ENCODE measurements at regions not wholly inside any gene's neighbourhood (a gene's known extent, or its start where the extent isn't known, plus 50 kb on each side); places are given as distances from the start of the nearest gene placed in this dataset.

DNA sequence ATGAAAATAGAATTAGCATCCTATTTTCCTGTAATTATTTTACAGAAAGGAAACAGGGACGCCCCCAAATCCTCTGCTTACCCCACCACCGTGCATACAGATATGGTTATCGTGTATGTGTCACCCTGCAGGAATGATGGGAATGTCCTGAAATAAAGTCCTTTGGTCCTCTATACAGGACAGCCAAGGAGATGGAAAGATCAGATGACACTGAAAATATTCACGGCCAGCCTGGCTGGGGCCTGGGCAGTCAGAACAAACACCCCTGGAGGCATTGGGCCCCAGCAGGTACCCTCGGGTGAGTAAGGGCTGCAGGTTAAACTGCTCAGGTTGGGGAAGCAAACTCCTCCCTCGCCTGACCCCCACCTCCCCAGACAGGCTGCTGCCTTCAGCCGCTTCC, 368.0 kb downstream of the FOXL1 start:
- Histone ChIP-seq H3K9ac (ENCODE audit: low read length in 5 of 5) (no peak overlapping the region), H3K4me1 (ENCODE audit: control insufficient read depth in 5 of 5, insufficient read depth in 5 of 5, low read length in 5 of 5) (no peaks in the 10 kb centered on the region), H3K27me3 (ENCODE audit: control insufficient read depth in 5 of 5, insufficient read depth in 4 of 5, low read length in 5 of 5) (peaks cover 6 to 8% (median 7%) of the 10 kb centered on the region in 5 donors), H3K27ac (ENCODE audit: low read depth, low read length) (no peak overlapping the region), H3K36me3 (ENCODE audit: control insufficient read depth in 5 of 5, insufficient read depth in 5 of 5, low read length in 5 of 5) (no peaks in the 10 kb centered on the region), H3K4me3 (ENCODE audit: low read depth in 1 of 5, low read length in 5 of 5) (no peak overlapping the region), H3K9me3 (ENCODE audit: control insufficient read depth in 5 of 5, low read length in 5 of 5) (peaks cover 0 to 7% (median 0%) of the 10 kb centered on the region in 5 donors)

DNA sequence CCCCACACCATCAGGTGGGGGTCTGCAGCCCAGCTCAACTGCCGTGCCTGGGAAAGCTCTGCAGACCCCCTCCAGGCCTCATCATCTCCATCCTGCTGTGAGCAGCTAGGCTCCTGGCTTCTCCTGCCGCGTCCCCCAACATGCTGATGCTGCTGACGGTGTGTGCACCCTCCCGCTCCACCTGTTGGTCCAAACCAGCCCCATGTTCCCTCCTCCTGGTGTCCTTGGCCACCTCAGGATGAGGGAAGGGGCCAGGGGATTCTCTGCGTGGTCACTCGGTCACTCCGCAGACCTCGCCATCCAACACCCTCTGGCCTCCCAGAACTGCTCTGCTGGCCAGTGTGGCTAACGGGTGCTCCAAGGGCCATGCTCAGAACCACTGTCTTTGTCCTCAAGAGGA, 368.6 kb downstream of the FOXL1 start:
- Histone ChIP-seq H3K4me3 (ENCODE audit: low read depth in 1 of 5, low read length in 5 of 5) (no peak overlapping the region), H3K27me3 (ENCODE audit: control insufficient read depth in 5 of 5, insufficient read depth in 4 of 5, low read length in 5 of 5) (peaks cover 4 to 8% (median 7%) of the 10 kb centered on the region in 5 donors), H3K36me3 (ENCODE audit: control insufficient read depth in 5 of 5, insufficient read depth in 5 of 5, low read length in 5 of 5) (no peaks in the 10 kb centered on the region), H3K27ac (ENCODE audit: low read depth, low read length) (no peak overlapping the region), H3K4me1 (ENCODE audit: control insufficient read depth in 5 of 5, insufficient read depth in 5 of 5, low read length in 5 of 5) (no peaks in the 10 kb centered on the region), H3K9me3 (ENCODE audit: control insufficient read depth in 5 of 5, low read length in 5 of 5) (peaks cover 0 to 5% (median 0%) of the 10 kb centered on the region in 5 donors), H3K9ac (ENCODE audit: low read length in 5 of 5) (no peak overlapping the region)

DNA sequence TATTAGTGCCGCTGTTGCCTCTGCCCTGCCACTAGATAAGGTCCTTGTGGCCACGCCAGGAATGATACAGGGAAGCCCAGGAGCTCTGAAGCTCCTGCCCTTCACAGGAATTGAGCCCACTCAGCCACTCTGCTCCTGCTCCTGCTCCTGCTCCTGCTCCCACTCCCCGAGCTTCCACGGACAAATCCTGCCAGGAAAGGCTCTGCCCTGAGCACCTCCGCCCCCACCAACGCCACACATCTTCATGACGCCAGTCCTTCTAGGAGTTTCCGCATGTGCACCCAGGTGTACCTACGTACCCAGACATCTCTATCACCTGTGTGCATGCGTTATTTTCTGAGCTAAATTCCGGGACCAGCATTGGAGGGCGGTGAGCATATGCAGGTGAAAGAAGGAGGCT, 369.1 kb downstream of the C16orf95 start:
- Histone ChIP-seq H3K27me3 (ENCODE audit: control insufficient read depth in 5 of 5, insufficient read depth in 4 of 5, low read length in 5 of 5) (peaks cover 5 to 11% (median 7%) of the 10 kb centered on the region in 5 donors), H3K36me3 (ENCODE audit: control insufficient read depth in 5 of 5, insufficient read depth in 5 of 5, low read length in 5 of 5) (no peaks in the 10 kb centered on the region), H3K9me3 (ENCODE audit: control insufficient read depth in 5 of 5, low read length in 5 of 5) (peaks cover 0 to 5% (median 0%) of the 10 kb centered on the region in 5 donors), H3K9ac (ENCODE audit: low read length in 5 of 5) (no peak overlapping the region), H3K4me1 (ENCODE audit: control insufficient read depth in 5 of 5, insufficient read depth in 5 of 5, low read length in 5 of 5) (no peaks in the 10 kb centered on the region), H3K27ac (ENCODE audit: low read depth, low read length) (no peak overlapping the region), H3K4me3 (ENCODE audit: low read depth in 1 of 5, low read length in 5 of 5) (no peak overlapping the region)

DNA sequence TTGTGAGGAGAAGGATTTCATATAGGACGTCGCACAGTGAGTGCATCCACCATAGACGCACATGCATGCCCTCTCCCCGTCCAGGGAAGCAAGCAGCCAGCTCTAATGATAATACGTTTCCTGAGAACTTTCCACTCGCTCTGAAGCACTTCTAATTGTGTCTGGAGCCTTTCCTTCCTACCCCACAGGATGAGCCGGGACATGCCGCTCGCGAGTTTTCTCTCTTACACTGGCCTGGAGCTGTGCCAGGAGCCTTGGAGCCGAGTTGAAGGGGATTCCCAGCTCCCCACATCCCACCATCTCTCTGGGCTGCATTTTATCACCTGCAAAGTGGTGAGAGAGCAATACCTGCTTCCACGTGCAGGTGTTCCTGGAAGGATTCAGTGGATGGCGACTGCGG, 368.1 kb downstream of the C16orf95 start:
- Histone ChIP-seq H3K27ac (ENCODE audit: low read depth, low read length) (no peak overlapping the region), H3K27me3 (ENCODE audit: control insufficient read depth in 5 of 5, insufficient read depth in 4 of 5, low read length in 5 of 5) (peaks cover 6 to 20% (median 11%) of the 10 kb centered on the region in 5 donors), H3K9me3 (ENCODE audit: control insufficient read depth in 5 of 5, low read length in 5 of 5) (peaks cover 0 to 5% (median 0%) of the 10 kb centered on the region in 5 donors), H3K4me1 (ENCODE audit: control insufficient read depth in 5 of 5, insufficient read depth in 5 of 5, low read length in 5 of 5) (no peaks in the 10 kb centered on the region), H3K9ac (ENCODE audit: low read length in 5 of 5) (no peak overlapping the region), H3K4me3 (ENCODE audit: low read depth in 1 of 5, low read length in 5 of 5) (no peak overlapping the region), H3K36me3 (ENCODE audit: control insufficient read depth in 5 of 5, insufficient read depth in 5 of 5, low read length in 5 of 5) (no peaks in the 10 kb centered on the region)

DNA sequence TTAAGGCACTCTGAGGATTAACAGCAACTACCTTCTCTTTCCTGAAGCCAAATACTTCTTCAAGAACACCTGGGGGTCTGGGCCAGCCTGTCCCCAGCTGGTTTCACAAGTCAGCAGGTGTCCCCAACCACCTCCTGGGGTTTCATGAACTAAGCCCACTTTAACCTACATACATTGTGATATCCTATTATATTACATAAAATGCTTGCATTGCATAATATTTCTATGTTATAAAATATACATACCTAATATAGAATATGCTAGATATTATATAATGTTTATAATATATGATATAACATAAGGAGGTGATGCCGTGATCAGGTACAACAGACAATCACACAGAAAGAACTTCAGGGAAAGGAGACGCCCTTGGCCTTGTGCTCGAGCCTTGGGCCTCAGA, 367.6 kb downstream of the C16orf95 start:
- H3K9me3 ChIP-seq (ENCODE audit: control insufficient read depth in 5 of 5, low read length in 5 of 5) = peaks cover 0 to 5% (median 0%) of the 10 kb centered on the region in 5 donors
- H3K36me3 ChIP-seq (ENCODE audit: control insufficient read depth in 5 of 5, insufficient read depth in 5 of 5, low read length in 5 of 5) = no peaks in the 10 kb centered on the region
- H3K9ac ChIP-seq (ENCODE audit: low read length in 5 of 5) = no peak overlapping the region
- no peaks in the 10 kb centered on the region for H3K4me1 ChIP-seq (ENCODE audit: control insufficient read depth in 5 of 5, insufficient read depth in 5 of 5, low read length in 5 of 5)
- H3K27ac ChIP-seq (ENCODE audit: low read depth, low read length) = no peak overlapping the region
- peaks cover 6 to 20% (median 11%) of the 10 kb centered on the region in 5 donors for H3K27me3 ChIP-seq (ENCODE audit: control insufficient read depth in 5 of 5, insufficient read depth in 4 of 5, low read length in 5 of 5)
- H3K4me3 ChIP-seq (ENCODE audit: low read depth in 1 of 5, low read length in 5 of 5) = no peak overlapping the region

DNA sequence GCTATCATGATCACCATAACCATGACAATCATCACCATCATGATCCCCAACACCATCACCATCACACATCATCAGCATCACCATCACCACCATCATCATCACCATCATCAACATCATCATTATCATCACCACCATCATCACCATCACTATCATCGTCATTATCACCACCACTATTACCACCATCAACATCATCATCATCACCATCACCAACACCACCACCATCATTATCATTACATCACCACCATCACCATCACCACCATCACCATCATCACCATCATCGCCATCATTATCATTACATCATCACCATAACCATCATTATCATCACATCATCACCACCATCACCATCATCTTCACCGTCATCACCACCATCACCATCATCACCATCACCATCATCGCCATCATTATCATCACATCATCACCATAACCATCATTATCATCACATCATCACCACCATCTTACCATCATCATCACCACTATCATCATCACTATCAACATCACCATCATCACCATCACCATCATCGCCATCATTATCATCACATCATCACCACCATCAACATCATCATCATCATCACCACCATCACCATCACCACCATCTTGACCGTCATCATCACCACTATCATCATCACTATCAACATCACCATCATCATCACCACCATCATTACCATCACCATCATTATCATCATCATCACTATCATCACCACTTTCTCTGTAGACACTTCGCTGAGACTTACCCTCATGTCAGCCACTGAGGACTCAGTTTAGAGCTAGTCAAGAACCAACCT, 366.0 kb downstream of the C16orf95 start:
- Histone ChIP-seq H3K9ac (ENCODE audit: low read length in 5 of 5) (no peak overlapping the region), H3K4me3 (ENCODE audit: low read depth in 1 of 5, low read length in 5 of 5) (no peak overlapping the region), H3K4me1 (ENCODE audit: control insufficient read depth in 5 of 5, insufficient read depth in 5 of 5, low read length in 5 of 5) (peaks cover 0 to under 1% (median 0%) of the 10 kb centered on the region in 5 donors), H3K9me3 (ENCODE audit: control insufficient read depth in 5 of 5, low read length in 5 of 5) (peaks cover 0 to 8% (median 3%) of the 10 kb centered on the region in 5 donors), H3K36me3 (ENCODE audit: control insufficient read depth in 5 of 5, insufficient read depth in 5 of 5, low read length in 5 of 5) (no peaks in the 10 kb centered on the region), H3K27me3 (ENCODE audit: control insufficient read depth in 5 of 5, insufficient read depth in 4 of 5, low read length in 5 of 5) (peaks cover 6 to 20% (median 14%) of the 10 kb centered on the region in 5 donors), H3K27ac (ENCODE audit: low read depth, low read length) (no peak overlapping the region)

DNA sequence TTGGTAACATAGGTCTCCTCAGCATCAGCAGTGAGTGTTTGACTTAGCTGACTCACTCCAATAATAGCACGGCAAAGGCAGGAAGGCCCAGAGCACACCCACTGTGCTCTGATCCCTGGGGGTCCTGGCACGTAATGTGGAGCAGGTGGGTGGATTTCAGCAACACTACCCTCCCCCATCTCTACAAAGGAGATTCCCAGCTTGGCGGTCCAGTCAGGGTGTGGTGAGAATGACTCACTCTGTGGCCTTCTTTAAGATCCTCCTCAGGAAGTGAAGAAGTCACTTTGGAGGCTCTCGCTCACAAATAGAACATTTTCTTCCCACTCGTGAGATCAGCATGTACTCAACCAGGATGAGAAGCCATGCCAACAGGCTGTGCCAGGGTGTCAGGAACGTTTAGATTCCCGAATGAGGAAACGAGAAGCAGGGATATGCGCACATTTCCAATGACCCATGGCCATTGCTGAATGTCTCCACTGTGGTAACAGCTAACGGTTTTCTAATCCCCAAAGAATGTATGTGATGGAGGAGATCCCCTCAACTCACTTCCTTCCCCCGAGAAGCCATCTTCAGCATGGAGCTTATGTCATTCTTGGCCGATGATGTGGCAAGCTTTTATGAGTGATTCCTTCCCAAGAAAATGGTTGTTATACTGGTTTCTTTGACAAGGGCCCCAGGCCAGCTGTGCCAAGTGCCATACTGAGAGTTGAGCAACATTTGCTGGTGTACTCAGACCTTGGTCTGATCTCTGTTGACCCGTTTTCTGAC, 365.2 kb downstream of the C16orf95 start:
- H3K27ac ChIP-seq (ENCODE audit: low read depth, low read length) = no peak overlapping the region
- H3K27me3 ChIP-seq (ENCODE audit: control insufficient read depth in 5 of 5, insufficient read depth in 4 of 5, low read length in 5 of 5) = peaks cover 6 to 22% (median 19%) of the 10 kb centered on the region in 5 donors
- H3K36me3 ChIP-seq (ENCODE audit: control insufficient read depth in 5 of 5, insufficient read depth in 5 of 5, low read length in 5 of 5) = no peaks in the 10 kb centered on the region
- peaks cover 0 to 6% (median 0%) of the 10 kb centered on the region in 5 donors for H3K4me1 ChIP-seq (ENCODE audit: control insufficient read depth in 5 of 5, insufficient read depth in 5 of 5, low read length in 5 of 5)
- peaks cover 0 to 9% (median 3%) of the 10 kb centered on the region in 5 donors for H3K9me3 ChIP-seq (ENCODE audit: control insufficient read depth in 5 of 5, low read length in 5 of 5)
- no peak overlapping the region for H3K4me3 ChIP-seq (ENCODE audit: low read depth in 1 of 5, low read length in 5 of 5)
- H3K9ac ChIP-seq (ENCODE audit: low read length in 5 of 5) = no peak overlapping the region

DNA sequence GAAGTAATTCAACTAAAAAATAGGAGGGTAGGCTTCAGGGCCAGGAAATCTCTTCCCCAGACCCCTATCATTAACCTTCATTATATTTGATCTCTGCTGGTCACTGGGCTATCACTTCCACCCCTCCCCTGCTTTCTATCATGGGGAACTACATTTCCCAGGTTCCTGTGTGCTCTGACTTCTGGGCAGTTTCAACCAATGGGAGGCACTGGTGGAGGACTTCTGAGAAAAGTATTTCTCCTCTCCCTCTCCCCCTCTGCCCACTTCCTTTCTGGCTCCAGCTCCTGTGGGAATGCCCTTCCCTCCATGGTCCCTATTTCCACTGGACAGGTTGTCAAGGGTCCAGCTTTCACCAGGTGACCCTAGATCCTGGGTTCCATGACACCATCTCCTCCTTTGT, 364.4 kb downstream of the C16orf95 start:
- no peak overlapping the region for H3K27ac ChIP-seq (ENCODE audit: low read depth, low read length)
- no peak overlapping the region for H3K9ac ChIP-seq (ENCODE audit: low read length in 5 of 5)
- peaks cover 0 to 6% (median 0%) of the 10 kb centered on the region in 5 donors for H3K4me1 ChIP-seq (ENCODE audit: control insufficient read depth in 5 of 5, insufficient read depth in 5 of 5, low read length in 5 of 5)
- H3K9me3 ChIP-seq (ENCODE audit: control insufficient read depth in 5 of 5, low read length in 5 of 5) = peaks cover 0 to 9% (median 3%) of the 10 kb centered on the region in 5 donors
- H3K4me3 ChIP-seq (ENCODE audit: low read depth in 1 of 5, low read length in 5 of 5) = no peak overlapping the region
- H3K36me3 ChIP-seq (ENCODE audit: control insufficient read depth in 5 of 5, insufficient read depth in 5 of 5, low read length in 5 of 5) = no peaks in the 10 kb centered on the region
- H3K27me3 ChIP-seq (ENCODE audit: control insufficient read depth in 5 of 5, insufficient read depth in 4 of 5, low read length in 5 of 5) = peaks cover 6 to 23% (median 21%) of the 10 kb centered on the region in 5 donors

DNA sequence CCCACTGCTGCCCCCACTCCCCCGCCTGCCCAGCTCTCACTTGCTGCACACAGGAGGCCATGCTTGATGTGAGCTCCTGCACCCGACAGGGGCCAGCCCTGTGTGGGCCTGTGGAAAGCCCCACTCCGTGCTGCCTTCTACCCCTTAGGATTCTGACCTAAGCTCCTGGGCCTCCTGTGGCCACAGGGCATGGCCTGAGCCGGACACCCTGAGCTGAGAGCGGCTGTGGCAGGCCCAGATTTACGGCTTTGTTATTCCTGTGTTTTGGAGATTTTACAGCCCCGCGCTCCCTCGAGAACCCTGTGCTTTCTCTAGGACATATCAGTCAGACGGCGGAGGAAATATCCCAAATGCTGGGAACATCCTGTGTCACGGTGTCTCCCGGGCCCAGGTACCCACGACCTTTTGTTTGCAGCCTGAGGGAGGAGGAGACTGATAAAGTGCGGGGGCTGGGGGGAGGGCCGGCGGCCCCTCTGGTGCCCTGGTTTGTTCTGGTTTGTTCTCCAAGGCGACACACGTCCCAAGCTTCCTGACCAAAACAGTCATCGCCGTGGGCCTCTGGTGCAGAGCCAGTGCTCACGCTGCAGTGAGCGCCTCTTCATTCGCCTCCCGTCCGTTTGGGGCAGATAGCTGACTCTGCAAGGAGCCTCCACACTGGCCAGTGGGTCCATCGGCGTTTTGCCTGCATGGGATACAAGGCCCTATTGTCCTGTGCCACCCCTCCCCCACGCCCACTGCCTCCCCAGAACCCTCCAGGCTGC, 363.4 kb downstream of the C16orf95 start:
- no peak overlapping the region for H3K27ac ChIP-seq (ENCODE audit: low read depth, low read length)
- H3K27me3 ChIP-seq (ENCODE audit: control insufficient read depth in 5 of 5, insufficient read depth in 4 of 5, low read length in 5 of 5) = peaks cover 3 to 28% (median 23%) of the 10 kb centered on the region in 5 donors
- peaks cover 0 to 6% (median 0%) of the 10 kb centered on the region in 5 donors for H3K4me1 ChIP-seq (ENCODE audit: control insufficient read depth in 5 of 5, insufficient read depth in 5 of 5, low read length in 5 of 5)
- H3K4me3 ChIP-seq (ENCODE audit: low read depth in 1 of 5, low read length in 5 of 5) = no peak overlapping the region
- H3K9me3 ChIP-seq (ENCODE audit: control insufficient read depth in 5 of 5, low read length in 5 of 5) = peaks cover 0 to 9% (median 3%) of the 10 kb centered on the region in 5 donors
- H3K36me3 ChIP-seq (ENCODE audit: control insufficient read depth in 5 of 5, insufficient read depth in 5 of 5, low read length in 5 of 5) = no peaks in the 10 kb centered on the region
- no peak overlapping the region for H3K9ac ChIP-seq (ENCODE audit: low read length in 5 of 5)
